ENCODE measurements at regions not wholly inside any gene's neighbourhood (a gene's known extent, or its start where the extent isn't known, plus 50 kb on each side); places are given as distances from the start of the nearest gene placed in this dataset.

GRCh38 chr4:132540268-132540667 is 608.8 kb upstream of the PCDH10 start:
- TF ChIP-seq CTCF (IDR thresholded peaks at IDR 0.05), result no peak
- TF ChIP-seq POLR2A (IDR thresholded peaks at IDR 0.05), result no peak
